HG02870 (cell line): ENCODE measurements at regions not wholly inside any gene's neighbourhood (a gene's known extent, or its start where the extent isn't known, plus 50 kb on each side); places are given as distances from the start of the nearest gene placed in this dataset.

ENCODE experiments used
- ATAC-seq: cut with Tn5 transposase; IDR thresholded peaks from one replicate; pipeline ENCODE4 v1.9.1; 2021; ENCODE audit warnings: mild to moderate bottlenecking, moderate library complexity; ENCODE audit not compliant: unreplicated experiment

- no peak for ATAC-seq
Observed at GRCh38 chr9:73643379-73644013, 491.8 kb downstream of the ANXA1 start.

DNA sequence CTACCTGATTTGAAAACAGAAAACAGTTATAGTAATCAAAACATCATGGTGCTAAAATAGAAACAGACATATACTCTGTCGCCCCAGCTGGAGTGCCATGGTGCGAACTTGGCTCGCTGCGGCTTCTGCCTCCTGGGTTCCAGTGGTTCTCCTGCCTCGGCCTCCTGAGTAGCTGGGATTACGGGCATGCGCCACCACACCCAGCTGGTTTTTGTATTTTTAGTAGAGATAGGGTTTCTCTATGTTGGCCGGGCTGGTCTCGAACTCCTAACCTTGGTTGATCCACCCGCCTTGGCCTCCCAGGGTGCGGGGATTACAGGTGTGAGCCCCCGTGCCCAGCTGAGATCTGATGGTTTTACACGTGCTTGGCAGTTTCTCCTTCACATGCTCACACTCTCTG, 495.9 kb downstream of the ANXA1 start:
- no peak for ATAC-seq

DNA sequence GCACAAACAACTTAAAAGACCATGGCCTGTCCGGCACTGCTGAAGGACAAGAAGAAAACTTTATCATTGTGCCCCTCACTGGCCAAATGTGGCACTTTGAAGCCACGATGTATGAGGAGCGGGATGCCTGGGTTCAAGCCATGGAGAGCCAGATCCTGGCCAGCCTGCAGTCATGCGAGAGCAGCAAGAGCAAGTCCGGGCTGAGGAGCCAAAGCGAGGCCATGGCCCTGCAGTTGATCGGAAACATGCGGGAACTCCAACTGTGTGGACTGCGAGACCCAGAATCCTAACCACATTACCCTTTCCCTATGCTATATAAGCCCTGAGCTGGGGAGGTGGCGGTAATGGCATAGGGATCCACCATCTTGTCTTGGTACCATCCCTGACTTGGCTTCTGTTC, 497.9 kb downstream of the ANXA1 start:
- ATAC-seq, result no peak

DNA sequence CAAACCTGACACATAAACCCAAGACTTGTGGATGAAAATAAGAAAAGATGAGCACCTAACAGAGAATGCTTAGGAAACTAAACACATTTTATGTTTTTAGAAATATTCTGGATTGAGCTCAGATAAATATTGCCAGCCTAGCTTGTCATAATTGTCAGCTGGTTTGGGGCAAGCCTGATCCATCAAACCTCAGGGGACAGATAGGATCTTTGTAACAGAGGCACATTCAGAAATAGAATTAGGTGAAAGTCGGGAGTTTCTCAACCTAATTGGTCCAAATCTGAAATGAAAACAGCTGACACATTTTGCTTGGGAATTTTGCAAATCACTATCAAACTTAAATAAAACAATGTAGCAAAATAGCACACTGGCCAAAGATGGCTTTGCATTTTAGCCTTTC, 503.7 kb downstream of the ANXA1 start:
- ATAC-seq, result no peak

DNA sequence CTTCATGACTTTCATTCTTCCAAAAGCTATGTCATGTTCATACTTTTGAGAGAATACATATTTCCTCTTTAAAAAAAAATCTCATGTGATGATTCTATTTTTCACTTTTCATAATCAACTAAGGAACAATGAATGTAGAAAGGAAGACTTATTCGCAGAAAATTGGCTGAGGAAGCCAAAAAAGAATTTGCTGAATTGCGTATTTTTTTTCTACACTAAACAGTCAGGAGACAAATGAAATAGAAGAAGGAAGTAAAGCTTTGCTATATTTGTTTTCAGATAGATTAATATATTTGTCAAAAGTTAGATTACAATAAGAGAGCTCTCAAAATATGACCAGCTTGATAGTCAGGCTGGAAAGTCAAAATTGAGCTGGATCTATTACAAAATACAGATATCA, 504.2 kb downstream of the ANXA1 start:
- ATAC-seq, result no peak

DNA sequence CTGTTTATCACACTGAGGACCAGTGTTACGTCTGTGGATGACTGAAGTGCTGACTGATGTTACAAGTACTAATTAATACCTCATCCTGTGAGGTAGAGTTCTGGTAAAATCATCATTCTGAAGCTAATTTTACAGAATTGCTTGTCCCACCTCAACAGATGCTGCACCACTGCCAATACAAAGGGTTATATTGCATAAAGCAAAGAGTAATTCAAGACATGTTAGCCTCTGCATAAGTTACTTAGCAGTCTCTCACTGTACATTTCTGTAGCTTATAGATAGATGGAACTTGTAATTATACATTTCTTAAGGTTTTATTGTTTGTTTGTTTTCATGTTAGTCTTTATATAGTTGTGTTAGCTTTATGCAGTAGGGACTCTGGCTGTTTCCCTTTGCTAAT, 513.6 kb downstream of the ANXA1 start:
- ATAC-seq, result no peak

- no peak for ATAC-seq
Observed at GRCh38 chr9:73667749-73668148, 516.1 kb downstream of the ANXA1 start.

- no peak for ATAC-seq
Observed at GRCh38 chr9:73680831-73681230, 529.2 kb downstream of the ANXA1 start.

DNA sequence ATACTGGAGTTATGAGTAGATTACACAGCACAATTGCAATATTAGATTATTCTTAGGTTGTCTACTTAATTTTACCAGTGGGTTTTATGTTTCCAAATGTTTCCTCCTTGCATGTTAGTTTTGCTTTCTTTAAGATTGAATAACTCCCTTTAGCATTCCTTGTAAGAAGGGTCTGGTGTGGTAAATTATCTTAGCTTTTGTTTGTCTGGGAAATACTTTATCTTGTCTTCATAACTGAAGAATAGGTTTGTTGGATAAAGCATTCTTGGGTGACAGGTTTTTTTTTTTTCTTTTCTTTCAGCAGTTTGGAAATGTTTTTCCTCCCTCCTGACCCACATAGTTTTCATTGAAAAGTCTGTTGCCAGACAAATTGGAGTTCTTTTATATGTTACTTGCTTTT, 531.1 kb downstream of the ANXA1 start:
- no peak for ATAC-seq

- no peak for ATAC-seq
Observed at GRCh38 chr9:73683862-73684591, 532.4 kb downstream of the ANXA1 start.

DNA sequence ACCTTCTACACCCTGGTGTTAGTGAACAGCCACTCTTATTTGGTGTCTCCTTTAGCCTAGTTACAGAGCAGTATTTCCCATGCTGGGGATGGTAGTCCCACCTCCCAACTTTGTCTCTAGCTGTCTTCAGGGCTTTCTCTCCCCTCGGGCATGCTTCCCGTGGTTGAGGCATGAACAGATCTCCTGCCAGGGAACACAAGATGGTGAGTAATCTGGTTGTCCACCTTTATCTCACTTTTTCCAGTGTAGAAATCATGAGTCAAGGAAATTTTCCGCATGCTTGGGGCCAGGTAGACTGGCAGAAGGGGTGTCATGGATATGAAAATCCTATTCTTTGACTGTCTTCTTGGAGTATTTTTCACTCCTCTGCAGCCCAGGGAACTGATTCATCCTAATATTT, 532.9 kb downstream of the ANXA1 start:
- ATAC-seq, result no peak

DNA sequence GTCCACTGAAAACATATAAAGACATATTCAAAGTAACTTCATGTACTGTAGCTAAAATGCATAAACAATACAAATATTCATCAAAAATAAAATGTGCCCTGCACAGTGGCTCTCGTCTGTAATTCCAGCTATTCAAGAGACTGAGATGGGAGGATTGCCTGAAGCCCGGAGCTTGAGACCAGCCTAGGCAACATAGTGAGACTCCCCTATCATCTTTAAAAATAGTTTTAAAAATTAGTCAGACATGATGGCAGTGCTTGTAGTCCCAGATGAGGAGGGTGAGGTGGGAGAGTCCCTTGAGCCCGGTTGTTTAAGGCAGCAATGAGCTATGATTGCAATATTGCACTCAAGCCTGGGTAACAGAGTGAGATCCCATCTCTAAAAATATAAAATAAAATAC, 534.1 kb downstream of the ANXA1 start:
- ATAC-seq, result no peak

- ATAC-seq, result no peak
Observed at GRCh38 chr9:73689051-73689870, 537.6 kb downstream of the ANXA1 start.

DNA sequence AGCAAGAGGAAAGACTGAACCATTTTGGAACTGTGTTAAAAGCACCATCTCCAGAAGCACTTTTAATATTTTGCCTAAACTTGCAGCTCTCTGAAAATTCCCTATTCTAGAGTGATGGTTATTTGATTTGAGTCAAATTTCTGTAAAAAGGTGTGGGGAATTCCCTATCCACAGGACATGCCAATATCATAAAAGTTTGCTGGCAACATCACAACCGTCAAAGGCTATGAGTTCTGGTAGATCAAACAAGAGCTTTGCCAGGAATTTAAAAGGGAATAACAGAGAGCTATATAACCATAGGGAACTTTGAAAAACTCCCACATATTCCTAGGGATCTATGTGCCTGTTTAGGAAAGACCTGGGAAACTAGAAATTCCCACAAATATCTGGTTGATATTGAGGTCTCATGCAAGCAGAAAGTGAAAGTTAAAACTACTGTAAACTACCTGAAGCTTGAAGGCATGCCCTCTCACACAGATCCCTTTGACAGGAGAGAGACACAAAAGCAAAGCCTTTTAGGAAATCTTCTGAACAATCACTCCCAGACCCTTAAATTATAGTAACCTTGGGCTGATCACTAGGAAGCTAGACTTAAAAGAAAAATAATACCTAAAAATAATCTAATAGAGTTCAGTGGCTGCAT, 549.9 kb downstream of the ANXA1 start:
- no peak for ATAC-seq

GRCh38 chr9:73714294-73714693, 562.6 kb downstream of the ANXA1 start:
- no peak for ATAC-seq

DNA sequence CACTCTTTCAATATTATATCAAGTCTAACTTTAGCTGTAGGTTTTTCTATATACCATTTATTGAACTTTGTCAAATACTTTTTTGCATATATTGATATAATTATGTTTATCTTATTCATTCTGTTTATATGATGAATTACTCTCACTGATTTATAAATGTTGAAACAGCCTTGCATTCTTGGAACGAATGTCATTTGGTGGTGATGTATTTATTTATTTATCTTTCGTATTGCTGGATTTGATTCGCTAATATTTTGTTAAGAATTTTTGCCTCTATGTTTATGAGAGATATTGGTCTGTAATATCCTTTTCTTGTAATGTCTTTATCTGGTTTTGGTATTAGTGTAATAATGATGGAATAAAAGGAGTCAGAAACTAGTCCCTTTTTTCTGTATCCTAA, 563.9 kb downstream of the ANXA1 start:
- ATAC-seq, result no peak

DNA sequence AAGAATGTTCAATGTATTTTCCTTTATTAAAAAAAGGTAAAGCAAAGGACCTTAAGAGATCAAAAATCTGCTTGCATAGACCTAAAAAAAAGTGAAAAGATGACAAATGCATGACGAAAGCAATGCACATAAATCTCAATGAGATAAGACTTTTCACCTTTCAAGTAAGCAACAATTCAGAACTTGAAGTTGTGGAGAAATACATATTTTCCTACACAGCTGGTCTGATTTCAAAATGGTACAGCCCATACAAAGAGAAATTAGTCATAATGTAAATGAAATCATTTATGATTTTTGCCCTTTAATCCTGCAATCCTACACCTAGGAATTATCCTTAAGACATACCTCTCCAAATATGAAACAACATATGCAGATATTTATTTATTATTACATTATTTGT, 568.0 kb downstream of the ANXA1 start:
- ATAC-seq, result no peak

GRCh38 chr9:73720601-73721000, 568.9 kb downstream of the ANXA1 start:
- no peak for ATAC-seq

DNA sequence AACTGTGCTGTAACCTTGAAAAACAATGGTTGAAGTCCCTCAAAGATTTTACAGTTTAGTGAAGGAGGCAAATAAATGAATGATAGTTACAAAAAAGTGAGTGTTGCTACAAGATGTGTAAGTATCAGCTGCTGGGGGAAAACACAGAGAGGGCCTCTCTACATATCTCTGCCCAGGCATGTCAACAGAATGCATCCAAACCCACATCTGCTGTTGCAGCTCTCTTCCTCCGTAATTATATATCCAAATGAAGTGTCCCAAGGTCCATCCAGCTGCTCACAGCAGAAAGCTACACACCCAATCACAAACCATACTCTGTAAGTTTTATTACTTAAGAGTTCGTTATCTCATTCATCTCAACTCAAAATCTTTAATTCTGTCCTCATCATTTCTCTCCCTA, 584.6 kb downstream of the ANXA1 start:
- ATAC-seq, result no peak

DNA sequence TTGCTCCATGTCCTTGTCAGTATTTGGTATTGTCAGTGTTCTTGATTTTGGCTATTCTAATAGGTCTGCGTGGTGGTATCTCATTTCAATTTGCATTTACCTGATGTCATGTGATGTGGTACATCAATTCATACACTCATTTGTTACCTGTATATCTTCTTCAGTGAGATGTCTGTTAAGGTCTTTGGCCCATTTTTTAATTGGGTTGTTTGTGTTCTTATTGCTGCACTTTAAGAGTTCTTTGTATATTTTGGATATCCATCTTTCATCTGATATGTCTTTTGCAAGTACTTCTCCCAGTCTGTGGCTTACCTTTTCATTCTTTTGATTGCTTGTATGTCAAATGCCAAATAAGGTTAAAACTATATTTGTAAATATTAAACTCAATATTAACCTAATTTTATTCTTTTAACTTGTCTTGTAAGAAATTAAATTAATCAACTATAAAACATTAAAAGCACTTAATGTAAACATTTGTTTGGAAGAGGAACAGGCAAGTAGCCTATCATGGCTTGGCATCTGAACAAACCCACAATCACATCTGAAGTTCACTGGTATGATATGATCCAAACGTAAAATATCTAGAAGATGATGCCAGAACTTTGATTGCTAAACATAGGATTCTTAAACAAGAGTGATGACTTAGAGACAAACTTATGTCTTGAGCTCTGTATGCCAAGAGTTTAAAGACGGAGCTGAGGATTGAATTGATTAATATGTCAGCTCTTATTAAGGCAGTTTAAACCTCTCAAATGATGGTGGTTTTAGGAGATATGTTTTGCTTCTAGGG, 587.3 kb downstream of the ANXA1 start:
- ATAC-seq, result no peak

- ATAC-seq, result no peak
Observed at GRCh38 chr9:73741316-73741715, 589.7 kb downstream of the ANXA1 start.
